ENCODE measurements at regions not wholly inside any gene's neighbourhood (a gene's known extent, or its start where the extent isn't known, plus 50 kb on each side); places are given as distances from the start of the nearest gene placed in this dataset.

DNA sequence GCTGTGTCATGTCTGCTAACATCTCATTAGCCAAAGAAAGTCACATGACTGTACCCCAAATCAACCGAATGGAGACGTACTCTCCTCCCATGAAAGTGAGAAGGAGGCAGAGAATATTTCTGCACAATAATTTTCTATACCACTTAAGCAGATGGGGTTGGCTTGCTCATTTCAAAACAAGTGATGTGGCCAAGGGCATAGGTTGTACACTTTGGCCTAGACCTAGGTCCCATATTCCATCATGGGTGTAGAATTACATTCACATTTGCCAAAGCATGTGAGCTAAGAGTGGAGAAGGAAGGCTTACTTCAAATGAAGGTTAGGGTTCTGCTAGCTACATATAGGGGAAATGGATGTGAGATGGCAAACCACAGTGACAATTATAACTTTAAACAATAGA, 83.0 kb downstream of the ZNF365 start:
- no peak for ATAC-seq
- no TSS peak for BruUV-seq (replicated peaks)
- ChIA-PET POLR2A (ENCODE audit: unreplicated experiment) (no interaction called here), CTCF (no interaction called here)
- H3K9me2 ChIP-seq (replicated peaks; ENCODE audit: low read length), result no peaks in the 10 kb centered on the region
- H3K4me3 ChIP-seq (ENCODE audit: low read length), result no peak overlapping the region
- no peak overlapping the region for H3K9ac ChIP-seq (ENCODE audit: low read length)
- no peaks in the 10 kb centered on the region for H3K79me2 ChIP-seq (ENCODE audit: low read length)
- H2AFZ ChIP-seq (ENCODE audit: low read length), result no peak overlapping the region
- no peak for DNase-seq
- no peaks in the 10 kb centered on the region for H3K27me3 ChIP-seq (ENCODE audit: low read length)
- intact Hi-C loops (cut with micrococcal nuclease), result no loop called here
- H3K36me3 ChIP-seq (ENCODE audit: low read depth, low read length), result no peaks in the 10 kb centered on the region
- TF ChIP-seq EZH2 (IDR thresholded peaks at IDR 0.05; ENCODE audit: low read length, unreplicated experiment) (no peak), EZH2phosphoT487 (IDR thresholded peaks at IDR 0.05; ENCODE audit: borderline replicate concordance, low read length) (no peak)
- TF ChIP-seq, protein P1, sequence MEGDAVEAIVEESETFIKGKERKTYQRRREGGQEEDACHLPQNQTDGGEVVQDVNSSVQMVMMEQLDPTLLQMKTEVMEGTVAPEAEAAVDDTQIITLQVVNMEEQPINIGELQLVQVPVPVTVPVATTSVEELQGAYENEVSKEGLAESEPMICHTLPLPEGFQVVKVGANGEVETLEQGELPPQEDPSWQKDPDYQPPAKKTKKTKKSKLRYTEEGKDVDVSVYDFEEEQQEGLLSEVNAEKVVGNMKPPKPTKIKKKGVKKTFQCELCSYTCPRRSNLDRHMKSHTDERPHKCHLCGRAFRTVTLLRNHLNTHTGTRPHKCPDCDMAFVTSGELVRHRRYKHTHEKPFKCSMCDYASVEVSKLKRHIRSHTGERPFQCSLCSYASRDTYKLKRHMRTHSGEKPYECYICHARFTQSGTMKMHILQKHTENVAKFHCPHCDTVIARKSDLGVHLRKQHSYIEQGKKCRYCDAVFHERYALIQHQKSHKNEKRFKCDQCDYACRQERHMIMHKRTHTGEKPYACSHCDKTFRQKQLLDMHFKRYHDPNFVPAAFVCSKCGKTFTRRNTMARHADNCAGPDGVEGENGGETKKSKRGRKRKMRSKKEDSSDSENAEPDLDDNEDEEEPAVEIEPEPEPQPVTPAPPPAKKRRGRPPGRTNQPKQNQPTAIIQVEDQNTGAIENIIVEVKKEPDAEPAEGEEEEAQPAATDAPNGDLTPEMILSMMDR (conservative IDR thresholded peaks at IDR 0.05; ENCODE audit: low read depth, low read length), result no peak
- no peak overlapping the region for H3K27ac ChIP-seq (ENCODE audit: low read length)
- peaks cover 14% of the 10 kb centered on the region for H3K4me1 ChIP-seq (ENCODE audit: insufficient read depth, low read length)
- no peaks in the 10 kb centered on the region for H4K20me1 ChIP-seq (ENCODE audit: low read length)
- no peak overlapping the region for H3K4me2 ChIP-seq (ENCODE audit: low read length)
- no peaks in the 10 kb centered on the region for H3K9me3 ChIP-seq (ENCODE audit: low read length)
- no peaks in the 10 kb centered on the region for H3F3A ChIP-seq (ENCODE audit: low read length, unreplicated experiment)

DNA sequence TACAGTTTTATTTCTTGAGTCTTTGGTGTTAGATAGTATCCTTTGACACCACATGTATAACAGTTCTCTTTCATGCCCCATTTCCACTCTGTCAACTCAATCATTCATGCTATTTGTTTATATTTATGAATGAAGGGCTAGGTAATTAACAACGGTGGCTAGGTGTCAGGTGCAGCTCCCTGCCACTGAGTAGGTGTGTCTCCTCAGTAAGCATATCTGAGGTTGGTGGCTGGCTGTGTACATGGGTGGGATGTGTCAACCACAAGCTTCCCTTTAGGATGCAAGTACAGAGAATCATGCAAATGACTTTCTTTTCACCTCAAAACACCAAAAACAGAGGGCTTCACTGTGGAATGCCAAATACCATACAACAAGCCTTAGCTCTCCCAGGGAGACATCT, 83.4 kb downstream of the ZNF365 start:
- H3K4me1 ChIP-seq (ENCODE audit: insufficient read depth, low read length), result peaks cover 14% of the 10 kb centered on the region
- no peaks in the 10 kb centered on the region for H3K36me3 ChIP-seq (ENCODE audit: low read depth, low read length)
- no peaks in the 10 kb centered on the region for H3K9me3 ChIP-seq (ENCODE audit: low read length)
- no peak overlapping the region for H3K4me2 ChIP-seq (ENCODE audit: low read length)
- H3K27me3 ChIP-seq (ENCODE audit: low read length), result no peaks in the 10 kb centered on the region
- H3K79me2 ChIP-seq (ENCODE audit: low read length), result no peaks in the 10 kb centered on the region
- ChIA-PET CTCF (no interaction called here), POLR2A (ENCODE audit: unreplicated experiment) (no interaction called here)
- no peak overlapping the region for H2AFZ ChIP-seq (ENCODE audit: low read length)
- ATAC-seq, result no peak
- no peak overlapping the region for H3K9ac ChIP-seq (ENCODE audit: low read length)
- TF ChIP-seq EZH2phosphoT487 (IDR thresholded peaks at IDR 0.05; ENCODE audit: borderline replicate concordance, low read length), result no peak
- TF ChIP-seq, protein P1 (conservative IDR thresholded peaks at IDR 0.05; ENCODE audit: low read depth, low read length), result no peak
- no peak for TF ChIP-seq EZH2 (IDR thresholded peaks at IDR 0.05; ENCODE audit: low read length, unreplicated experiment)
- DNase-seq, result no peak
- no peaks in the 10 kb centered on the region for H4K20me1 ChIP-seq (ENCODE audit: low read length)
- H3K9me2 ChIP-seq (replicated peaks; ENCODE audit: low read length), result no peaks in the 10 kb centered on the region
- no peak overlapping the region for H3K27ac ChIP-seq (ENCODE audit: low read length)
- no peak overlapping the region for H3K4me3 ChIP-seq (ENCODE audit: low read length)
- no peaks in the 10 kb centered on the region for H3F3A ChIP-seq (ENCODE audit: low read length, unreplicated experiment)
- no TSS peak for BruUV-seq (replicated peaks)
- intact Hi-C loops (cut with micrococcal nuclease), result no loop called here

DNA sequence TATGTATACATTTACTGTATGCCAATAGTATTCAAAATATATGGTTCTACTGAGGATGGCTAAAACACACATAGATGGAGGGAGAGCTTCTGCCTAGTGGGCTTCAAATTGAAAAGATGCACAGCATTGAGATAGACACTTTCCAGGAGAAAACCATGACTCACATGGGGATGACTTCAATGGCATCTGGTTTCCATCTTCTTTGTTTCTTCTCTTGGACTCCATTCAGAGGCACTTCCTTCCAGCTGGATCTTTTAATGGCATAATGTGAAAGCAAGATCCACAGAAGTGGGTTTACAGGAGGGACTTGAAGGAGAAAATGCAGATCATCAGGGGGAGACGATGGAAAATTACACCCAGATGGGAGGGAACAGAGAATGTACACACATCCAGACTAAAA, 84.9 kb downstream of the ZNF365 start:
- no peak for TF ChIP-seq EZH2phosphoT487 (IDR thresholded peaks at IDR 0.05; ENCODE audit: borderline replicate concordance, low read length)
- no peaks in the 10 kb centered on the region for H3K79me2 ChIP-seq (ENCODE audit: low read length)
- H3K27ac ChIP-seq (ENCODE audit: low read length), result no peak overlapping the region
- no peaks in the 10 kb centered on the region for H3K9me3 ChIP-seq (ENCODE audit: low read length)
- H3K27me3 ChIP-seq (ENCODE audit: low read length), result no peaks in the 10 kb centered on the region
- peaks cover 12% of the 10 kb centered on the region for H3K4me1 ChIP-seq (ENCODE audit: insufficient read depth, low read length)
- no peak overlapping the region for H3K9ac ChIP-seq (ENCODE audit: low read length)
- no peak overlapping the region for H3K4me3 ChIP-seq (ENCODE audit: low read length)
- peak; percentile 31 for DNase-seq
- H2AFZ ChIP-seq (ENCODE audit: low read length), result no peak overlapping the region
- H3K9me2 ChIP-seq (replicated peaks; ENCODE audit: low read length), result no peaks in the 10 kb centered on the region
- ATAC-seq, result no peak
- POLR2A ChIA-PET (ENCODE audit: unreplicated experiment), result no interaction called here
- H3K36me3 ChIP-seq (ENCODE audit: low read depth, low read length), result no peaks in the 10 kb centered on the region
- H3K4me2 ChIP-seq (ENCODE audit: low read length), result no peak overlapping the region
- H4K20me1 ChIP-seq (ENCODE audit: low read length), result no peaks in the 10 kb centered on the region
- no TSS peak for BruUV-seq (replicated peaks)
- CTCF ChIA-PET, result no interaction called here
- intact Hi-C loops (cut with micrococcal nuclease), result no loop called here
- no peaks in the 10 kb centered on the region for H3F3A ChIP-seq (ENCODE audit: low read length, unreplicated experiment)
